ENCODE measurements at regions not wholly inside any gene's neighbourhood (a gene's known extent, or its start where the extent isn't known, plus 50 kb on each side); places are given as distances from the start of the nearest gene placed in this dataset.

- Histone ChIP-seq H3K4me3 (ENCODE audit: low read depth in 1 of 2, low read length in 2 of 2) (no peak overlapping the region), H3K9ac (ENCODE audit: low read length) (no peak overlapping the region), H3K36me3 (ENCODE audit: insufficient read depth, low read length) (no peaks in the 10 kb centered on the region), H3K4me1 (ENCODE audit: insufficient read depth, low read length) (no peaks in the 10 kb centered on the region), H3K27ac (ENCODE audit: low read depth, low read length) (no peak overlapping the region), H3K9me3 (ENCODE audit: low read length) (no peaks in the 10 kb centered on the region), H3K27me3 (ENCODE audit: control insufficient read depth in 1 of 2, insufficient read depth in 2 of 2, low read length in 2 of 2) (no peaks in the 10 kb centered on the region)
These were observed 954.1 kb downstream of the UQCRFS1 start for GRCh38 chr19:28258829-28259228.

- H3K4me3 ChIP-seq (ENCODE audit: low read depth in 1 of 2, low read length in 2 of 2): no peak overlapping the region
- H3K36me3 ChIP-seq (ENCODE audit: insufficient read depth, low read length): no peaks in the 10 kb centered on the region
- no peaks in the 10 kb centered on the region for H3K9me3 ChIP-seq (ENCODE audit: low read length)
- H3K27ac ChIP-seq (ENCODE audit: low read depth, low read length): no peak overlapping the region
- no peaks in the 10 kb centered on the region for H3K4me1 ChIP-seq (ENCODE audit: insufficient read depth, low read length)
- H3K9ac ChIP-seq (ENCODE audit: low read length): no peak overlapping the region
- no peaks in the 10 kb centered on the region for H3K27me3 ChIP-seq (ENCODE audit: control insufficient read depth in 1 of 2, insufficient read depth in 2 of 2, low read length in 2 of 2)
These were observed 955.6 kb downstream of the UQCRFS1 start for GRCh38 chr19:28257396-28257795.

- H3K4me1 ChIP-seq (ENCODE audit: insufficient read depth, low read length): peaks cover 4% of the 10 kb centered on the region
- no peak overlapping the region for H3K4me3 ChIP-seq (ENCODE audit: low read depth in 1 of 2, low read length in 2 of 2)
- H3K27ac ChIP-seq (ENCODE audit: low read depth, low read length): no peak overlapping the region
These were observed 965.7 kb downstream of the UQCRFS1 start for GRCh38 chr19:28247243-28247642.

GRCh38 chr19:28245937-28246336 is 967.0 kb downstream of the UQCRFS1 start:
- no peaks in the 10 kb centered on the region for H3K36me3 ChIP-seq (ENCODE audit: insufficient read depth, low read length)

More at GRCh38 chr19:28247243-28247642, 965.7 kb downstream of the UQCRFS1 start:
- no peaks in the 10 kb centered on the region for H3K36me3 ChIP-seq (ENCODE audit: insufficient read depth, low read length)
- H3K9me3 ChIP-seq (ENCODE audit: low read length): no peaks in the 10 kb centered on the region
- no peaks in the 10 kb centered on the region for H3K27me3 ChIP-seq (ENCODE audit: control insufficient read depth in 1 of 2, insufficient read depth in 2 of 2, low read length in 2 of 2)
- no peak overlapping the region for H3K9ac ChIP-seq (ENCODE audit: low read length)

GRCh38 chr19:28244966-28245365 is 968.0 kb downstream of the UQCRFS1 start:
- Histone ChIP-seq H3K27me3 (ENCODE audit: control insufficient read depth in 1 of 2, insufficient read depth in 2 of 2, low read length in 2 of 2) (no peaks in the 10 kb centered on the region), H3K9ac (ENCODE audit: low read length) (no peak overlapping the region), H3K4me1 (ENCODE audit: insufficient read depth, low read length) (peaks cover 4% of the 10 kb centered on the region), H3K36me3 (ENCODE audit: insufficient read depth, low read length) (no peaks in the 10 kb centered on the region), H3K4me3 (ENCODE audit: low read depth in 1 of 2, low read length in 2 of 2) (no peak overlapping the region), H3K27ac (ENCODE audit: low read depth, low read length) (no peak overlapping the region), H3K9me3 (ENCODE audit: low read length) (no peaks in the 10 kb centered on the region)

More at GRCh38 chr19:28245937-28246336, 967.0 kb downstream of the UQCRFS1 start:
- H3K4me3 ChIP-seq (ENCODE audit: low read depth in 1 of 2, low read length in 2 of 2): no peak overlapping the region
- H3K27ac ChIP-seq (ENCODE audit: low read depth, low read length): no peak overlapping the region
- H3K9me3 ChIP-seq (ENCODE audit: low read length): no peaks in the 10 kb centered on the region
- no peak overlapping the region for H3K9ac ChIP-seq (ENCODE audit: low read length)
- H3K27me3 ChIP-seq (ENCODE audit: control insufficient read depth in 1 of 2, insufficient read depth in 2 of 2, low read length in 2 of 2): no peaks in the 10 kb centered on the region
- peaks cover 4% of the 10 kb centered on the region for H3K4me1 ChIP-seq (ENCODE audit: insufficient read depth, low read length)

- H3K4me1 ChIP-seq (ENCODE audit: insufficient read depth, low read length): peaks cover 4% of the 10 kb centered on the region
- no peaks in the 10 kb centered on the region for H3K27me3 ChIP-seq (ENCODE audit: control insufficient read depth in 1 of 2, insufficient read depth in 2 of 2, low read length in 2 of 2)
- H3K36me3 ChIP-seq (ENCODE audit: insufficient read depth, low read length): no peaks in the 10 kb centered on the region
- H3K9ac ChIP-seq (ENCODE audit: low read length): no peak overlapping the region
- no peak overlapping the region for H3K4me3 ChIP-seq (ENCODE audit: low read depth in 1 of 2, low read length in 2 of 2)
- H3K9me3 ChIP-seq (ENCODE audit: low read length): no peaks in the 10 kb centered on the region
- H3K27ac ChIP-seq (ENCODE audit: low read depth, low read length): no peak overlapping the region
These were observed 970.5 kb downstream of the UQCRFS1 start for GRCh38 chr19:28242317-28242927.

- Histone ChIP-seq H3K27me3 (ENCODE audit: control insufficient read depth in 1 of 2, insufficient read depth in 2 of 2, low read length in 2 of 2) (no peaks in the 10 kb centered on the region), H3K9me3 (ENCODE audit: low read length) (no peaks in the 10 kb centered on the region), H3K4me1 (ENCODE audit: insufficient read depth, low read length) (peaks cover 4% of the 10 kb centered on the region), H3K36me3 (ENCODE audit: insufficient read depth, low read length) (no peaks in the 10 kb centered on the region), H3K9ac (ENCODE audit: low read length) (no peak overlapping the region), H3K27ac (ENCODE audit: low read depth, low read length) (no peak overlapping the region), H3K4me3 (ENCODE audit: low read depth in 1 of 2, low read length in 2 of 2) (no peak overlapping the region)
These were observed 973.7 kb downstream of the UQCRFS1 start for GRCh38 chr19:28239270-28239669.

GRCh38 chr19:28238270-28238820 is 974.6 kb downstream of the UQCRFS1 start:
- Histone ChIP-seq H3K4me1 (ENCODE audit: insufficient read depth, low read length) (no peaks in the 10 kb centered on the region), H3K9ac (ENCODE audit: low read length) (no peak overlapping the region), H3K27ac (ENCODE audit: low read depth, low read length) (no peak overlapping the region), H3K9me3 (ENCODE audit: low read length) (no peaks in the 10 kb centered on the region), H3K27me3 (ENCODE audit: control insufficient read depth in 1 of 2, insufficient read depth in 2 of 2, low read length in 2 of 2) (no peaks in the 10 kb centered on the region), H3K36me3 (ENCODE audit: insufficient read depth, low read length) (no peaks in the 10 kb centered on the region), H3K4me3 (ENCODE audit: low read depth in 1 of 2, low read length in 2 of 2) (no peak overlapping the region)

- Histone ChIP-seq H3K4me3 (ENCODE audit: low read depth in 1 of 2, low read length in 2 of 2) (no peak overlapping the region), H3K9me3 (ENCODE audit: low read length) (no peaks in the 10 kb centered on the region), H3K27me3 (ENCODE audit: control insufficient read depth in 1 of 2, insufficient read depth in 2 of 2, low read length in 2 of 2) (no peaks in the 10 kb centered on the region), H3K4me1 (ENCODE audit: insufficient read depth, low read length) (no peaks in the 10 kb centered on the region), H3K36me3 (ENCODE audit: insufficient read depth, low read length) (no peaks in the 10 kb centered on the region), H3K9ac (ENCODE audit: low read length) (no peak overlapping the region), H3K27ac (ENCODE audit: low read depth, low read length) (no peak overlapping the region)
These were observed 977.3 kb downstream of the UQCRFS1 start for GRCh38 chr19:28235606-28236125.

GRCh38 chr19:28234637-28235036 is 978.3 kb downstream of the UQCRFS1 start:
- Histone ChIP-seq H3K9ac (ENCODE audit: low read length) (no peak overlapping the region), H3K4me3 (ENCODE audit: low read depth in 1 of 2, low read length in 2 of 2) (no peak overlapping the region), H3K4me1 (ENCODE audit: insufficient read depth, low read length) (no peaks in the 10 kb centered on the region), H3K27me3 (ENCODE audit: control insufficient read depth in 1 of 2, insufficient read depth in 2 of 2, low read length in 2 of 2) (no peaks in the 10 kb centered on the region), H3K36me3 (ENCODE audit: insufficient read depth, low read length) (no peaks in the 10 kb centered on the region), H3K27ac (ENCODE audit: low read depth, low read length) (no peak overlapping the region), H3K9me3 (ENCODE audit: low read length) (no peaks in the 10 kb centered on the region)

- Histone ChIP-seq H3K27me3 (ENCODE audit: control insufficient read depth in 1 of 2, insufficient read depth in 2 of 2, low read length in 2 of 2) (no peaks in the 10 kb centered on the region), H3K9me3 (ENCODE audit: low read length) (no peaks in the 10 kb centered on the region), H3K9ac (ENCODE audit: low read length) (no peak overlapping the region), H3K4me3 (ENCODE audit: low read depth in 1 of 2, low read length in 2 of 2) (no peak overlapping the region), H3K4me1 (ENCODE audit: insufficient read depth, low read length) (no peaks in the 10 kb centered on the region), H3K36me3 (ENCODE audit: insufficient read depth, low read length) (no peaks in the 10 kb centered on the region), H3K27ac (ENCODE audit: low read depth, low read length) (no peak overlapping the region)
These were observed 984.1 kb downstream of the UQCRFS1 start for GRCh38 chr19:28228854-28229253.

GRCh38 chr19:28224441-28224840 is 988.5 kb downstream of the UQCRFS1 start:
- H3K27ac ChIP-seq (ENCODE audit: low read depth, low read length): no peak overlapping the region
- H3K9ac ChIP-seq (ENCODE audit: low read length): no peak overlapping the region
- H3K9me3 ChIP-seq (ENCODE audit: low read length): no peaks in the 10 kb centered on the region
- H3K4me1 ChIP-seq (ENCODE audit: insufficient read depth, low read length): no peaks in the 10 kb centered on the region
- no peak overlapping the region for H3K4me3 ChIP-seq (ENCODE audit: low read depth in 1 of 2, low read length in 2 of 2)
- no peaks in the 10 kb centered on the region for H3K36me3 ChIP-seq (ENCODE audit: insufficient read depth, low read length)
- H3K27me3 ChIP-seq (ENCODE audit: control insufficient read depth in 1 of 2, insufficient read depth in 2 of 2, low read length in 2 of 2): no peaks in the 10 kb centered on the region
